OCI-LY1 (cell line): ENCODE measurements at regions not wholly inside any gene's neighbourhood (a gene's known extent, or its start where the extent isn't known, plus 50 kb on each side); places are given as distances from the start of the nearest gene placed in this dataset.

Source experiments
- CTCF ChIP-seq: fragments of 200-600 bp; sonication (generic), shearing (Covaris generic); IDR thresholded peaks from 2 replicates; pipeline ENCODE4 v1.5.1; 2017; ENCODE audit warnings: mild to moderate bottlenecking, antibody characterized with exemption, low read length, moderate library complexity, mixed read lengths
- EZH2 ChIP-seq: fragments of 200-600 bp; sonication (generic), shearing (Covaris generic); IDR thresholded peaks from 2 replicates; pipeline ENCODE4 v1.8.0; 2017; ENCODE audit warnings: borderline replicate concordance, mixed run types, mild to moderate bottlenecking, antibody characterized with exemption, low read length, moderate library complexity, mixed read lengths

DNA sequence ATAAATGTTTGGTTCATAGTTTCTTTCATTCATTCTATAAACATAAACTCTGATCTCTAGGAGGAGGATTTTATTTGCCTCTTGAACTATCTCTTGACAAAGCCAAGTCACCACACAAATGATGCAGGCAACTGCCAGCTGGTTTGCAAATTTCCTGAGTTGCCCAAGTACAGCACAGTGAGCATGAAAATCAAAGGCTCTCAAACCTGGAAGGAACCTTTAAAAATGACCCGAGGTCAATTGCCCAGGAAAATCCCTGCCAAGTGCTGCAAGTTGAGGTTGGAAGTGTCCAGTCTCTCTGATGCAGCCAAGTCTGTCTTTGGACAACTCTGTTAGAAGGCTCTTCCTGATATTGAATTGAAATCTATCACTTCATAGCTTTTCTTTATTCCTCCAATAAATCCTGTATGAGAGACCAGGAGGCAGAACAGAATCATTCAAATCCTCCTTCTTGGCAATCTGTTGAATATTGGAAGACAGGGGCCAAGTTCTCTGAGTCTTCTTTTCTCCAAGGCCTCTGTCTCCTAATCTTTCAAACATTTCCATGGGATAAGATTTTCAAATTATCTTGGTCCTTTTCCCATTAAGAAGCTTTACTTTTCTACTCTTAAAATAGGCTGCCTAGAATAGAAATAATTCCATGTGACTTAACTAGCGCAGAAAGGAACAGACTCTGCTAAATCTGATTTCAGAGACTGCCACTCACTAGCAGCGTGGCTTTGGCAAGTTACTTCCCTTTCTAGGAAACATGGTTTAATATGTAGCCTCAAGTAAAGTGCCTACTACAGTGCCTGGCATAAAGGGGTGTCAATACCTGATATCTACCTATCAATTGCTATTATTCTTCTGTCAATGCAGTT lies 159.2 kb downstream of the SNX18 start:
- TF ChIP-seq CTCF (no peak), EZH2 (no peak)
